ENCODE measurements at regions not wholly inside any gene's neighbourhood (a gene's known extent, or its start where the extent isn't known, plus 50 kb on each side); places are given as distances from the start of the nearest gene placed in this dataset.

GRCh38 chr2:120536141-120536540, 190.2 kb downstream of the INHBB start:
- Histone ChIP-seq H3K27me3 (ENCODE audit: control insufficient read depth, insufficient read depth, low read length) (peaks cover 19% of the 10 kb centered on the region), H3K4me1 (ENCODE audit: control insufficient read depth, extremely low read depth, insufficient read depth, low read length) (peaks cover 14% of the 10 kb centered on the region), H3K4me2 (ENCODE audit: extremely low read depth, insufficient read depth, low read length) (no peak overlapping the region), H3K9ac (ENCODE audit: insufficient read depth, low read length) (no peak overlapping the region), H3K27ac (ENCODE audit: insufficient read depth, low read length) (no peak overlapping the region), H3K36me3 (ENCODE audit: control insufficient read depth, insufficient read depth, low read length) (no peaks in the 10 kb centered on the region), H4K20me1 (ENCODE audit: control insufficient read depth, extremely low read depth, insufficient read depth, low read length) (no peaks in the 10 kb centered on the region), H3K9me3 (ENCODE audit: control insufficient read depth, insufficient read depth, low read depth, low read length) (no peaks in the 10 kb centered on the region), H3K79me2 (ENCODE audit: control insufficient read depth, insufficient read depth, low read length) (no peaks in the 10 kb centered on the region), H3K4me3 (replicated peaks in 1 of 4; ENCODE audit: control extremely low read depth in 1 of 4, insufficient read depth in 1 of 4, low read depth in 3 of 4, low read length in 4 of 4) (no peak overlapping the region), H2AFZ (ENCODE audit: low read length) (no peak overlapping the region)
- DNase-seq (ENCODE audit: low read depth in 2 of 2): no peak
- TF ChIP-seq CTCF (conservative IDR thresholded peaks at IDR 0.05 in 1 of 2, IDR thresholded peaks at IDR 0.05 in 1 of 2; ENCODE audit: low read depth in 1 of 2, low read length in 2 of 2) (no peak), EZH2 (IDR thresholded peaks at IDR 0.05; ENCODE audit: low read length, missing control alignments) (no peak)

- H3K36me3 ChIP-seq (ENCODE audit: control insufficient read depth, insufficient read depth, low read length): no peaks in the 10 kb centered on the region
- H3K9me3 ChIP-seq (ENCODE audit: control insufficient read depth, insufficient read depth, low read depth, low read length): no peaks in the 10 kb centered on the region
- H3K27ac ChIP-seq (ENCODE audit: insufficient read depth, low read length): no peak overlapping the region
- no peaks in the 10 kb centered on the region for H3K79me2 ChIP-seq (ENCODE audit: control insufficient read depth, insufficient read depth, low read length)
- peaks cover 9% of the 10 kb centered on the region for H3K27me3 ChIP-seq (ENCODE audit: control insufficient read depth, insufficient read depth, low read length)
- no peak overlapping the region for H2AFZ ChIP-seq (ENCODE audit: low read length)
- H3K4me3 ChIP-seq (replicated peaks in 1 of 4; ENCODE audit: control extremely low read depth in 1 of 4, insufficient read depth in 1 of 4, low read depth in 3 of 4, low read length in 4 of 4): no peak overlapping the region
- H4K20me1 ChIP-seq (ENCODE audit: control insufficient read depth, extremely low read depth, insufficient read depth, low read length): no peaks in the 10 kb centered on the region
- no peak for TF ChIP-seq EZH2 (IDR thresholded peaks at IDR 0.05; ENCODE audit: low read length, missing control alignments)
- TF ChIP-seq CTCF (conservative IDR thresholded peaks at IDR 0.05 in 1 of 2, IDR thresholded peaks at IDR 0.05 in 1 of 2; ENCODE audit: low read depth in 1 of 2, low read length in 2 of 2): no peak
- no peak overlapping the region for H3K4me2 ChIP-seq (ENCODE audit: extremely low read depth, insufficient read depth, low read length)
- DNase-seq (ENCODE audit: low read depth in 2 of 2): no peak
- no peak overlapping the region for H3K9ac ChIP-seq (ENCODE audit: insufficient read depth, low read length)
- peaks cover 14% of the 10 kb centered on the region for H3K4me1 ChIP-seq (ENCODE audit: control insufficient read depth, extremely low read depth, insufficient read depth, low read length)
Measured at GRCh38 chr2:120538691-120539423, 192.9 kb downstream of the INHBB start.

- DNase-seq (ENCODE audit: low read depth in 2 of 2): no peak
- Histone ChIP-seq H2AFZ (ENCODE audit: low read length) (no peak overlapping the region), H3K79me2 (ENCODE audit: control insufficient read depth, insufficient read depth, low read length) (no peaks in the 10 kb centered on the region), H3K9me3 (ENCODE audit: control insufficient read depth, insufficient read depth, low read depth, low read length) (no peaks in the 10 kb centered on the region), H3K4me1 (ENCODE audit: control insufficient read depth, extremely low read depth, insufficient read depth, low read length) (peaks cover 14% of the 10 kb centered on the region), H3K4me2 (ENCODE audit: extremely low read depth, insufficient read depth, low read length) (no peak overlapping the region), H3K27me3 (ENCODE audit: control insufficient read depth, insufficient read depth, low read length) (peaks cover 11% of the 10 kb centered on the region), H3K36me3 (ENCODE audit: control insufficient read depth, insufficient read depth, low read length) (no peaks in the 10 kb centered on the region), H3K4me3 (replicated peaks in 1 of 4; ENCODE audit: control extremely low read depth in 1 of 4, insufficient read depth in 1 of 4, low read depth in 3 of 4, low read length in 4 of 4) (no peak overlapping the region), H4K20me1 (ENCODE audit: control insufficient read depth, extremely low read depth, insufficient read depth, low read length) (no peaks in the 10 kb centered on the region), H3K27ac (ENCODE audit: insufficient read depth, low read length) (no peak overlapping the region), H3K9ac (ENCODE audit: insufficient read depth, low read length) (no peak overlapping the region)
- TF ChIP-seq EZH2 (IDR thresholded peaks at IDR 0.05; ENCODE audit: low read length, missing control alignments) (no peak), CTCF (conservative IDR thresholded peaks at IDR 0.05 in 1 of 2, IDR thresholded peaks at IDR 0.05 in 1 of 2; ENCODE audit: low read depth in 1 of 2, low read length in 2 of 2) (no peak)
Measured at GRCh38 chr2:120539424-120539936, 193.5 kb downstream of the INHBB start.
